GM18511 (cell line): ENCODE measurements at regions not wholly inside any gene's neighbourhood (a gene's known extent, or its start where the extent isn't known, plus 50 kb on each side); places are given as distances from the start of the nearest gene placed in this dataset.

ENCODE experiments used
- ATAC-seq: cut with Tn5 transposase; IDR thresholded peaks from one replicate; pipeline ENCODE4 v1.9.1; 2021; ENCODE audit warnings: mild to moderate bottlenecking, moderate library complexity; ENCODE audit not compliant: unreplicated experiment

DNA sequence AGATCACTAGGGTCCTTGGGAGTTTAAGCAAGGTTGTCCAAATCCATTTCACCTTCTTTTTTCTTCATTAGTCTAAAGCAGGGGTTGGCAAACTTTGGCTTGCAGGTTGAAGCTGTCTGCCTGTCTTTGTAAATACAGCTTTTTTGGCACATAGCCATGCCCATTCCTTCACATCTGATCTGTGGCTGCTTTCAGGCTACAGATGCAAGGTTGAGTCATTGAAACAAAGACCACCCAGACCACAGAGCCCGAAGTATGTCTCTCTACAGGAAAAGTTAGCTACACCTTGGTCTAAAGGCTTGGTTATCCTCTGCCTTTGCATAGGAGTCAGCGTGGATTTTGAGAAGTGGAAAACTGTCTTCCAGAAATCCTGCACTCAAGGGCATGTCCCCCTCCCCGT is 238.1 kb upstream of the STS start:
- ATAC-seq: no peak

- no peak for ATAC-seq
Measured at GRCh38 chrX:6906608-6907007, 240.9 kb upstream of the STS start.

DNA sequence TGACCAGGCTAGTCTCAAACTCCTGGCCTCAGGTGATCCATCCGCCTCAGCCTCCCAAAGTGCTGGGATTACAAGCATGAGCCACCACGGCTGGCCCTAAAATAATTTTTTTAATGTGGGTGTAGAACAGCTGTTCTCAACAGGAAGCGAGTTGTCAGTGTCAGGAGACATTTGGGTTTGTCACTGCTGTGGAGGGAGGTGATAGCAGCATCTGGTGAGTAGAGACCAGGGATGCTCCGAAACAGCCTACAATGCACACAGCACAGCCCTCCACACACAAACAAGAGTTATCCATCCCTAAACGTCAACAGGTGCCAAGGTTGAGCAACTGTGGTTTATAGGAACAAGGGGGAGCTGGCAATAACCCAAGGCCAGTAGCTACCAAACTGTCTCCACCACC is 243.4 kb upstream of the STS start:
- ATAC-seq: no peak

DNA sequence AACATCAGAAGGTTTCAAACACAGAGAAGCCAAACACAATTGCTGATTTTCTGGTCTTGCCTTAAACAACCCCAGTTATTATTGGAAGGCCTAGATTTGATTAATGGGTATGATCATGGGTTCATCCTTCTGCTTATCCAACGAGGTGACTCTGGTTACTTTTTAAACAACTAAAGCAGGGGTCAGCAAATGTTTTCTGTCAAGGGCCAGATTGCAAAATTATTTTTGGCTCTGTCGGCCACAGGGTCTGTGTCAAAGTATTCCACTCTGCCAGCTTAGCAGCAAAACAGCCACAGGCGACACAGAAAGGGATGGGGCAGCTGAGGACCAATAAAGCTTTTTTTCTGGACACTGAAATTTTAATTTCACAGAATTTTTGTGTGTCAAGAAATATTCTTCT is 249.1 kb upstream of the STS start:
- ATAC-seq: no peak

DNA sequence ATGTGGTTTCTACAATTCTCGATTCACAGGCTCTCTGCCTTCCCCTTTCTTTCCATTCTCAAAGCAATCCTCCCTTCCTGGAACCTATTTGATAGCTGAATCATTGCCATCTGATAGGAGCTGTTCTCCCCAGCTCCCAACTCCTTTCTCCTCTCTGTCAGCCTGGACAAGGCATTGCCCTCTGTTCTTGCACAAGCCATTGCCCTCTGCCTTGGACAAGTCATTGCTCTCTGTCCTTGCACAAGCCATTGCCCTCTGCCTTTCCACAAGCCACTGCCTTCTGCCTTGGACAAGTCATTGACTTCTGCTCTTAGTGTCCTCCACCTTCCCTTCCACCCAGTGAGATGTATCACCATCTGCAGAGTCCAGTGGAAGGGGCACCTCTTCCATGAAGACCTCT is 256.1 kb upstream of the STS start:
- ATAC-seq: no peak

- ATAC-seq: no peak
Measured at GRCh38 chrX:6890544-6891261, 256.8 kb upstream of the STS start.

GRCh38 chrX:6885909-6886308 is 261.6 kb upstream of the STS start:
- no peak for ATAC-seq

- no peak for ATAC-seq
Measured at GRCh38 chrX:6885396-6885795, 262.1 kb upstream of the STS start.

DNA sequence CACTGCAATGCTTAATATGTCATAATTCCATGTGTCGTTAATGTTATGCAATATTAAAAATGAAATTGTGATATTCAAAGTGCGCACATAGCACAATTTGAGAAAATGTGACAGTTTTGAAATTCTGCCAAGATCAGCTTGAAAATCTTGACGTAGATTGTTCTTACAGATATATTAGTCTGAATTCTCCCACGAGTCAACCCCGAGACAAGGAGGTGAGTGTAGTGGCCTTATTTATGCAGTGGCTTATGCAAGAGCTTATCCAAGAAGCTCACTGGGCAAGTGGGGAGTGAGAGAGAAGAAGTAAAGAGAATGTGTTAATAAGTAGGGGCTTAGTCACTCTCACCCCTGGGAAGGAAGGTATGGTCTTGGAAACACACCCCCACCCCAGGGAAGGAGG is 286.1 kb upstream of the STS start:
- no peak for ATAC-seq

DNA sequence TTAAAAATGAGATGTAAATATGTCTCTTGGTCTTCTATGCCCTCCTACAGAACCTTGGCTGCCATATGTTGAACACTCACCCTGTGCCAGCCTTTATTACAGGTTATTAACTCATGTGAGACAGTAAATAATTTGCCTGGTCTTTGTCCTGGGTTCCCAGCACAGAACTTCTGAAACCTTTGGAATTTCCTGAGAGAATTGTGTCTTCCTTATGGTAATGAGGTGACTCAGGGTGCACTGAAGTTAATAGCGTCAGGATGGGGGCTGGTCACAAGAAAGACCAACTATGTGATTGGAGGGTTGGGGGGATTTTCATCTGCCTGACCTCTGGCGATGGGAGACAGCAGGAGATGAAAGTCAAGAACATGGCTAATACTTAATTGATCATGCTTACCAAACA is 289.8 kb upstream of the STS start:
- no peak for ATAC-seq

- no peak for ATAC-seq
Measured at GRCh38 chrX:6856471-6856870, 291.0 kb upstream of the STS start.

DNA sequence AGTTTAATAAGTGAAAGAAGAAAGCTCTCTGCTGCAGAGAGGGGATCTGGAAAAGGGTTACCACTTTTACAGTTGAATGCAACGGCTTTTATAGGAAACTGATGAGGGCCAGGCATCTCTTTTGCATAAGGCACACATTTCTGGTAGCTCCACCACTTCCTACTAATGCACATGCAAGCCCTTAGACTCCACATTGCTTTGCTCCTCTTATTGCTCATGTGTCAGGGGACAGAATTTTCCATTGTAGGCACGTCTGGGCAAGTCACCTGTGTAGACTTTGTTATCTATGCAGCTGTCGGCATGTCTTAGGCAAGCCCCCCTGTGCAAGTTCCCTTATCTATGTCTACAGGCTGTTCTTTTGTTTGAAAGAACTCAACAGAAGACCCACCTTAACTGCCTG is 294.6 kb upstream of the STS start:
- peak; percentile 59 for ATAC-seq

DNA sequence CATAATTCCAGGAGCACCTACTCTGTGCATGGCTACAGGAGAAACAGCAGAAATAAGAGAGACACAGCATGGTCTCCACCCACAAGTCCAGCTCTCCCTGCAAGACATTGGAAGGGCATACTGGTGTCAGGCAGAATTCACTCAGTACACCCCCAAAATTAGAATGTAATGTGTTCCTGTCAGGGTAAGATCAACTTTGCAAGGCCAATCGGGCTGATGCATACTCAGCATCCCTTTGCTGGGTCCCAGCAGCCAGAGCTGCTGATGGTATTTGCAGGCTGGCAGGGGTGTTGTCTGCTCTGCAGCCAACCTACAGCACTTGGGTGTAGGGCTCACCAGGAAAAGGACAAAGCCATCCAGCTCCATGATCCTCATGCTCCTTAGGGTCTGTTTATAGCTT is 295.4 kb upstream of the STS start:
- ATAC-seq: no peak

DNA sequence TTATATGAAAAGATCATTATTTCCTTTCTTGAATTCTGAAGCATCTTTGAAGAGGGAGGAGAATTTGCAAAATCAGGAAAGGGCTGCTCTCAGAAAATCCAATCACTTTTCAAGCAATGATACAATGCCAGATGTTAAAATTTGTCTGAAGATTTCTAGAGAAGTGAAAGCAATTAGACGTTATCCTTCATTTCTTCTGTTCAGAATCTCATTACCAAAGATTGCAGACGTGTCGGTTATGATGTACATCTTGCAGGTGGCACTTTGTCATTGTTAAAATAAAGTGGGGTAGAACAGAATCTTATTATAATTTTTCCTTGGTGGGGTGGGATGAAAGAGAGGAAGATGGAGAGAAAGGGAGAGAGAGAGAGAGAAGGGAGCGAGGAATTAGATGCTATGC is 296.4 kb upstream of the STS start:
- no peak for ATAC-seq

DNA sequence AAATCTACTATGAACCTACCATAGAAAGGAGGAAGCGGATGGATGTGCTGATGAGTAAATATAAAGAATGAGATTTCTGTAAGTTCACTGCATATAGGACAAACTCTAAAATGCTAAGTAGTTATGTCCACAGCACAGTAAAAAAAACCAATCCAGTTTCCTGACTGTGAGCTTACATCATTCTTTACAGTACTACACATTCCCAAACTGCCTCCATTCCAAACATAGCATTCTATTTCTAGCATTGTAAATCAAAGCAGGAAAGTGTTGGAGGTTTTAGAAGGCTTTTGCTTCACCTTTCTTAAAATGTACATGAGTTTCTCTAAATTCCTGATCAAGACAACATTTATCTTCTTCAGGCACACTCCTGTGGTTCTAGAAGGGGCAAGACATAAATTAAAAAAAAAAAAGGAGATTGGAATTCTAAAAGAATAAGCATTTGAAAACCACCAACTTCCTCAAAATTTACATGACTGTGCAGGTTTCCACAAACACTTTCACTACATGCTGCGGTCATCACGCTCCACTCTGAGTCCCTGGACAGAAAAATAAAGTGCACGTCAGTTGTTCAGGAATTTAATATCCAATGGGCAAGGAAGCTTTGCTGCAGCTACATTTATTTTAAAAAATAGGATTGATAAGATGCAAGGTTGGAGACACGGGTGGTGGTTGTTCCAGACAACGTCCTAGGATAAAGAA is 297.6 kb upstream of the STS start:
- no peak for ATAC-seq

- ATAC-seq: no peak
Measured at GRCh38 chrX:6832619-6833018, 297.7 kb upstream of the VCX3A start.

DNA sequence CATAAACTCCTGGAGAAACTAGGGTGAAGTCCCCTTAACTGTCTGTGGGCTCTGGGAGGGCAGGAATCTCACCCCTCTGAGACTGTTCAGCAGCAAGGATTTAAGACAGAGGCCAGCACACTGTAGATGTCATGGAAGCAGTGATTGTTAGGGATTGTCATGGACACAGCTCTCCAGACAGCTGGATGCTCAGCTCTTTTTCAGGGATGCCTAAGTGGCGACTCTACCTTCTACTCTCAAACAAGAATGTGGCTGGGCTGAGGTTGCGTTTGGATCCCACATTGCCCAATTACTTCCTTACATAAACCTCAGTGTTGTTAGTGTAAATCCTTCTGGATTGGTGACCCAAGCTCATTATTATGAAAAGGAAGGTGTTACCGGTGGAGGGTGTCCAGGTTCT is 291.9 kb upstream of the VCX3A start:
- no peak for ATAC-seq

- ATAC-seq: no peak
Measured at GRCh38 chrX:6821730-6822129, 286.8 kb upstream of the VCX3A start.

- ATAC-seq: no peak
Measured at GRCh38 chrX:6813836-6814370, 279.0 kb upstream of the VCX3A start.

DNA sequence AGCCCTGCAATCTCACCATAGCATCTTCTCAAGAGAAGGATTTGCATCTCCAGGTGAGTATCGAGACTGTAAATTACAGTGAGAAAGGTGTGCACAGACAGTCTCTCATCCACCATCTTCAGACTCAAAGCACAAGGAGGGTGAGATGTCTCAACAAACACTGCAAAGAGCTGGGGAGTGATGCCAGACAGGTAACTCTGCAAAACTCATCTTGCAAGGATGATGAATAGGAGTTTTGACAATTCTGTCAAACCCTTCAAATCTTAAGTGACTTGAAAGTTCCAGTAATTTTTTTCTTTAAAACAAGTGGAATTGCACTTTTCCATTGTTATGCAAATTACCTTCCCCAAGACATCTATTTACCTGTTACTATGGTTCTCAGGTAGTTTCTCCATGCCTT is 277.2 kb upstream of the VCX3A start:
- no peak for ATAC-seq

- no peak for ATAC-seq
Measured at GRCh38 chrX:6810776-6811175, 275.9 kb upstream of the VCX3A start.

- no peak for ATAC-seq
Measured at GRCh38 chrX:6803607-6804006, 268.7 kb upstream of the VCX3A start.

GRCh38 chrX:6793000-6793399 is 258.1 kb upstream of the VCX3A start:
- ATAC-seq: no peak
